GM12873 (cell line): ENCODE measurements at regions not wholly inside any gene's neighbourhood (a gene's known extent, or its start where the extent isn't known, plus 50 kb on each side); places are given as distances from the start of the nearest gene placed in this dataset.

ENCODE experiments used
- TF ChIP-seq, protein P1 (sequence below): IDR thresholded peaks from 2 replicates; pipeline ENCODE4 v1.5.1; 2012; ENCODE audit warnings: low read depth, mild to moderate bottlenecking, moderate library complexity, low read length, control low read depth; ENCODE audit not compliant: insufficient read depth; ENCODE audit errors: missing control alignments

DNA sequence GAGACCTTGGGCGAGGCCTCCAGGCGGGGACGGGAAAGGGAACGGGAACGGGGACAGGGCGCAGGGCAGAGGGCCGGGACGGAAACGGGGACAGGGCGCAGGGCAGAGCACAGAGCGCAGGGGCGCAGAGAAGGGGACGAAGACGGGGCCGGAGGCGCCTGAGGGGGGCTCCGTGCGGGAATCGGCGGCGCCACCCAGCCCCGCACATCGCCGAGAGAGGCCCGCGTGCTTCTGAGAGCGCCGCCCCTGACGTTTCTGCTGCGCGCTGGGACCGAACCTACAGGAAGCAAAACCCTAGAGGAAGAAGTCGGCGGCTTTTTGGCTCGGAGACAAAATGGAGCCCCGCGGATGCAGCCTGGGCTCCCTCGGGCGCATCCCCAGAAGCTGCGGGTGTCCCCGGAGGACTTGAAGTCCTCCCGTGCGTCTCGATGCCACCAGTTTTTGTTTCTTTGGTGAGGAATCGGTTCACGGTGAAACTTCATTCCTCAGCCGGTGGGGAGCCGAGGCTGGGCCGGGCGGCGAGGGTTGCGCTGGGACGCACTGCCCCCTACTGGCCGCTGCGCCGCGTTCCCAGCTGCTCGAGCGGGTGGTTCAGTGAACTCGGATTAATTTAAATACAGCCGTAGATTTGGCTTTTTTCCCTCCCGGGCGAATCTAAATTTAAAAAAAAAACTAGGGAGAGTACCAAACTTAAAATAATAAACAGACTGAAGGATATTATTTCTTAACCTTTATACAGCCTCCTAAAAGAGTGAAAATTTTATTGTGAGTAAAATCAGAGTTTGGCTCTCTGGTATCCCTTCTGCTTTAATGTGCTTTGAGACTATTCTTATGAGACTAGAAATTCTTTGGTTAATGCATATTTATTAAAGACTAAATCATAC, 350.0 kb upstream of the ARGLU1 start:
- TF ChIP-seq, protein P1, sequence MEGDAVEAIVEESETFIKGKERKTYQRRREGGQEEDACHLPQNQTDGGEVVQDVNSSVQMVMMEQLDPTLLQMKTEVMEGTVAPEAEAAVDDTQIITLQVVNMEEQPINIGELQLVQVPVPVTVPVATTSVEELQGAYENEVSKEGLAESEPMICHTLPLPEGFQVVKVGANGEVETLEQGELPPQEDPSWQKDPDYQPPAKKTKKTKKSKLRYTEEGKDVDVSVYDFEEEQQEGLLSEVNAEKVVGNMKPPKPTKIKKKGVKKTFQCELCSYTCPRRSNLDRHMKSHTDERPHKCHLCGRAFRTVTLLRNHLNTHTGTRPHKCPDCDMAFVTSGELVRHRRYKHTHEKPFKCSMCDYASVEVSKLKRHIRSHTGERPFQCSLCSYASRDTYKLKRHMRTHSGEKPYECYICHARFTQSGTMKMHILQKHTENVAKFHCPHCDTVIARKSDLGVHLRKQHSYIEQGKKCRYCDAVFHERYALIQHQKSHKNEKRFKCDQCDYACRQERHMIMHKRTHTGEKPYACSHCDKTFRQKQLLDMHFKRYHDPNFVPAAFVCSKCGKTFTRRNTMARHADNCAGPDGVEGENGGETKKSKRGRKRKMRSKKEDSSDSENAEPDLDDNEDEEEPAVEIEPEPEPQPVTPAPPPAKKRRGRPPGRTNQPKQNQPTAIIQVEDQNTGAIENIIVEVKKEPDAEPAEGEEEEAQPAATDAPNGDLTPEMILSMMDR: peak; percentile 85

DNA sequence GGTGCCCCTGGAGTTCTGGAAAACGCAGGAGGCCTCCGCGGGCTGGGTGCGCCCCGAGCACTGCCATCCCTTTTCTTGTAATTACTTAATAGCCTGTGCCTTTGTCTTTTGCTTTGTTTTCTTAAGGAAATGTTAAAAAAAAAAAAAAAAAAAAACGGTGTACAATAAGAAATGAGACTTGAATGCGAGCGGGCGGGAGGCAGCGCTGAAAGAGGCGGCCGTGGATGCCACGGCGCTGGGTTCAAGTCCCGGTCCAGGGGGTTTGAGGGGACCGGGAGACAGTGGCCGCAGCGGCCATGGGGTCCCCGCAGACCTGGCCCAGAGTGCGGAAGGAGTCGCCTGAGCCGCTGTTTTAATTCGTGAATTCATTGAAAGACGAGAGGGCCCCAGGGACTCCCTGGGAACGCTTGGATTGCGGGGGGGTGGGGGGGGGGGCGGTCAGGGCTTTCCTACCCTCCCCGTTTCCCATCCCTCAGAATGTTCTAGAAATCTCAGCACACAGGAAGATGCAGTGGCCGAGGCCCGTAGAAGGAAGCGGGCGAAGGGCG, 349.2 kb upstream of the ARGLU1 start:
- TF ChIP-seq, protein P1: no peak

DNA sequence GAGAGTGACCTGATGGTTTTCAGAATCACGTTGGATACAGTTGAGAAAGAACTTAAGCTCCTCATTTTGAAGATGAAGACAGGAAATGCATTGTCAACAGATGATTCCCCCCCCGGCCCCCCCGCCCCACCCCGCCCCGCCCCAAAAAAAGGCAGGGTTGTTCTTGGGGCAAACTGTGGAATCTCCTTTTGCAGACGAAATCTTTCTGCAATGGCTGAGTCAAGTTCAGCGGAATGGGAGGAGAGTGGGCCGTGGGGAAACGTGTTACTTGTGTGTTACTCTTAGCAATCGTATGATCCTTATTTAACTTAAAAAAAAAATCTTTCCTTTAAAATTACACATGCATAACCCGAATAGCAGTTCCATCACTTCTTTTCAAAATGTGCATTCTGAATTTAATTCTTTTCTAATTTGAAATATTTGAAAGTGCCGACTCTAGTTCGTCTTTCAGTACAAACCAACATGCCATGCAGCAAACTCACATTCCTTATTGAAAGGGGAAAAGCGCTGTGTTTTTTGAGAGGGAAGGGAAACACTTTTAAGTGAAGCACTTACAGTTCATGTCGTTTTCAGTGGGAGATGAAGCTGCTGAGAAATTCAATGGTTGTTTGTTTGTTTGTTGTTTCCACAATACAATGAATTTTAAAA, 348.5 kb upstream of the ARGLU1 start:
- TF ChIP-seq, protein P1: no peak

DNA sequence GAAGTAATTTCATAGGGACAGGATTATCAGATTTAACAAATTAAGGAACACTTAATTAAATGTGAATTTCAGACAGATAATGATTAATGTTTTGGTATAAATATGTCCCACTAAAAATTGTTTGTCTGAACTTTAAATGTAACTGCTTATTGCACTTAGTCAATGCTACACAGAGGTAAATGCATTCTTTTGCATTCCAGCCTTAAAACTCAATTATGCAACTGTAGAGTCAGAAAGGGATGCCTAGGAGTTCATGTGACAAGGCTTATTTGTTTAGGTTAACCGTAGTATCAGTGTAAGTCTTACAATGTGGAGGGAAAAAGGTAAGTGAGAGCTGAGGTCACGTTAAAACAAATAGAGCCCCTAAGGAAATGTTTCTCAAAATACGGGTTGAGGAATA, 347.2 kb upstream of the ARGLU1 start:
- TF ChIP-seq, protein P1: no peak

DNA sequence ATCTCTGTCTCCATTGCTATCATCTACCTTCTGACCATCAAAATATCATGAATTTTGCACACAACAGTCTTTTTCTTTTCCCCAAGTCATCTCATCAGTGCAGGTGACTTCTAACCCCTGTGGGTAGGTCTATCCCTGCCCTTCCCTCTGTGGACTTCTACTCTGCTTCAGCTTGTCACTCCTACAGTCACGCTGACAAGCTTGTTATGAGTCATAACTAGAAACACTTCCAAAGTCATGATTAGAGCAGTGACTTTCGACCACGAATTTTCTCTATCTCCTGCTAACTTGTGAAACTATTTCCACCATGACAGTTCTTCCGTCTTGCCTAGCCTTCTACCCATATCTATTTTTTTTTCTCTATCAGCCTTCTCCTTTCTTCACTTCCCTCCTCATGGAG, 343.7 kb upstream of the ARGLU1 start:
- TF ChIP-seq, protein P1: no peak

DNA sequence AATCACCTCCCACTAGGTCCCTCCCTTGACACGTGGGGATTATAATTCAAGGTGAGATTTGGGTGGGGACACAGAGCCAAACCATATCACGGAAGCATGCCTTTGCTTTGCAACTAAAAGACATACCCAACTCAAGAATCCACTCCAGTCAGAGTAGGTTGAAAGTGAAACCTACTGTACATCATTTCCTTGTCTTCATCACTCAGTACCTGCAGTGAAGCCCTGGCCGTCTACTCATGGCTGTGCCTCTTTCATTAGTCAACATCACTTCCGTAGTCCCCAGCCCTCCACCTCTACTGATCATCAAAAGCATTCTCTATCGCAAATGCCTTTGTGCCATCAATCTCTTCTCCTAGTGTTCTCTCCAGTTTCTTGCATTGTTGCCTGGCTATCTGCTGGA, 343.1 kb upstream of the ARGLU1 start:
- TF ChIP-seq, protein P1: no peak

DNA sequence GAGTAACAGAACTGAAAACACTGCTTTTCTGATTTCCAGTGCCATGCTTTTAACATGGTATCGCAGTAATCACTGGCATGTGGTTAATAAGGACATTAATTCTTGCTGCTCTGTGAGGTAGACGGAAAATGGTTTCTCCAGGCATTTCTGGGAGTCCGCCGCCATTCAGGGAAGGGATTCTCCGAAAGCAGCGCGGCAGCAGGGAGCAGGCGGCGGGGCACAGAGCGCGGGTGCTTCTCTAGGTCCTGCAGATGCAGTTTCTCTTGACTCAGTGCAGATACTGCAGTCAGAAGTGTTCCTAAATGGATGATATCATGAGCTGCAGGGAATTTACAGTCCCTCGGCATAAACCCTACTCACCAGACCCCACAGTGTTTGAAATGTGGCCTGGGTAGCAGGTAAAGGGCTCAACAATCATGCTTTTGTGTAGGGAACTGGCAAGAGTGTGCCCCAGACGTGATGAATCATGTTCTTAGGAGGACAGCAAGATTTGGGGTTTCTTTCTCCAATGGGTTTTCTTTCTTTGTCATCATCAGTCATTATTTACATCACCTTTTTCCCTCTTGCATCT, 338.6 kb upstream of the ARGLU1 start:
- TF ChIP-seq, protein P1: no peak
